ENCODE measurements at regions not wholly inside any gene's neighbourhood (a gene's known extent, or its start where the extent isn't known, plus 50 kb on each side); places are given as distances from the start of the nearest gene placed in this dataset.
"Not testable (repeated sequence)": the region's sequence is repeated elsewhere in the genome, so short reads cannot be mapped to it uniquely, and the experiment has no call there.

DNA sequence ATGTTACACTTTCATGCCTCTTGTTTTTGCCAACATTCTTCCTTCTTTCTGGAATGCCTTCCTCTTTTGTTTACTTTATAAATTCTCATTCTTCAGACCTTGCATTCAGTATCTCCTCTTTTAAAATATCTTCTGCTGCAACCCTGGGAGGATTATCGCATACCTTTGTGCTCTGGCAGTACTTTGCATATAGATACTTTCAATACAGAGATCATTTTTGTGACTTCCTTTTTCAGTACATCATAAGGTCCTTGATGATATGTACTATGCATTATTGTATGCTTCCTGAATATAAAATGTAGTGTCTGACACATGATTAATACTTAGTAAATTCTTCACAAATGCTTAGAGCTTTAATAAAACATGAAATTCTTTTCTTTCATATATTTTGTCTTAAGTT, 538.7 kb downstream of the TRIB2 start:
- H3K27ac ChIP-seq = no peak overlapping the region
- H3K27me3 ChIP-seq = no peaks in the 10 kb centered on the region
- TF ChIP-seq, protein P1, sequence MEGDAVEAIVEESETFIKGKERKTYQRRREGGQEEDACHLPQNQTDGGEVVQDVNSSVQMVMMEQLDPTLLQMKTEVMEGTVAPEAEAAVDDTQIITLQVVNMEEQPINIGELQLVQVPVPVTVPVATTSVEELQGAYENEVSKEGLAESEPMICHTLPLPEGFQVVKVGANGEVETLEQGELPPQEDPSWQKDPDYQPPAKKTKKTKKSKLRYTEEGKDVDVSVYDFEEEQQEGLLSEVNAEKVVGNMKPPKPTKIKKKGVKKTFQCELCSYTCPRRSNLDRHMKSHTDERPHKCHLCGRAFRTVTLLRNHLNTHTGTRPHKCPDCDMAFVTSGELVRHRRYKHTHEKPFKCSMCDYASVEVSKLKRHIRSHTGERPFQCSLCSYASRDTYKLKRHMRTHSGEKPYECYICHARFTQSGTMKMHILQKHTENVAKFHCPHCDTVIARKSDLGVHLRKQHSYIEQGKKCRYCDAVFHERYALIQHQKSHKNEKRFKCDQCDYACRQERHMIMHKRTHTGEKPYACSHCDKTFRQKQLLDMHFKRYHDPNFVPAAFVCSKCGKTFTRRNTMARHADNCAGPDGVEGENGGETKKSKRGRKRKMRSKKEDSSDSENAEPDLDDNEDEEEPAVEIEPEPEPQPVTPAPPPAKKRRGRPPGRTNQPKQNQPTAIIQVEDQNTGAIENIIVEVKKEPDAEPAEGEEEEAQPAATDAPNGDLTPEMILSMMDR (IDR thresholded peaks at IDR 0.05) = no peak
- TF ChIP-seq POLR2A (IDR thresholded peaks at IDR 0.05) = no peak
- DNase-seq = no peak
- H3K4me3 ChIP-seq = no peak overlapping the region
- no peaks in the 10 kb centered on the region for H3K36me3 ChIP-seq
- no peaks in the 10 kb centered on the region for H3K4me1 ChIP-seq
- no peaks in the 10 kb centered on the region for H3K9me3 ChIP-seq

DNA sequence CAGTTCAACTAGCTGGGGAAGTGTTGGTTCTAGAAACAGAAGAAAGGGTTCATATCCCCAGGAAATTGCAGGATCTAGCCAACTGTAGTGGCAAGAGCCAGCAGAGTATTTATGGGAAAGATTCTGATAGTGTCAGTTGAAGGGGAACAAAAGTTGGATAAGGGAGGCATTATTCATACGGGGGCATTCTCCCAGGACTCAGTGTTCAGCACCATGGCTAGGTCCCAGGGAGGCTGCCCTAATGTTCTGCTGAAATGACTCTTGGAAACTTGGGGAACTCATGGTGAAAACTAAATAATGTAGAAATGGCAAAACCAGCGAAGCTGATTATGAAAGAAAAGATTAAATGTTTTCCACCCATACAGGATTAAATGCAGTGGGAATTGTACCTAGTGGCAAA, 543.7 kb downstream of the TRIB2 start:
- DNase-seq = no peak
- Histone ChIP-seq H3K27me3 (no peaks in the 10 kb centered on the region), H3K4me3 (no peak overlapping the region), H3K9me3 (no peaks in the 10 kb centered on the region), H3K36me3 (no peaks in the 10 kb centered on the region), H3K4me1 (no peaks in the 10 kb centered on the region), H3K27ac (no peak overlapping the region)
- TF ChIP-seq POLR2A (IDR thresholded peaks at IDR 0.05) = no peak
- TF ChIP-seq, protein P1 (IDR thresholded peaks at IDR 0.05) = no peak

DNA sequence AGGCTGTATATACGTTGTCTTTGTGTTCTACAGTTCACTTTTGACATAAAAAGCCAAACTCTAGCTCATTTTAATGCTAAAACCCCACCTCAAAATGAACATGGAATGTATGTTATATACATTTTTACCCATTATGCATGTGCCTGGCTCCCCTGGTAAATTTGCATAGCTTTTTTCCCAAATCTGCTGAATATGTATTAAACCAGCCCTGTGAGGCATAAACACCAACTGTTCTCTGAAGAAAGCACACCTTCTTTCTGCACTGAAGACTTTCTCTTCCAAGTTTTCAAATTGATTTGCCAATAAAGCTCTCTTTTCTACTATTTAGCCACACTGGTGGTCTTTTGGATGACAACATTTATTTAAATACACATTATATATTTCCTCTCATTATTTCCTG, 549.4 kb downstream of the TRIB2 start:
- H3K4me3 ChIP-seq = no peak overlapping the region
- no peak for DNase-seq

DNA sequence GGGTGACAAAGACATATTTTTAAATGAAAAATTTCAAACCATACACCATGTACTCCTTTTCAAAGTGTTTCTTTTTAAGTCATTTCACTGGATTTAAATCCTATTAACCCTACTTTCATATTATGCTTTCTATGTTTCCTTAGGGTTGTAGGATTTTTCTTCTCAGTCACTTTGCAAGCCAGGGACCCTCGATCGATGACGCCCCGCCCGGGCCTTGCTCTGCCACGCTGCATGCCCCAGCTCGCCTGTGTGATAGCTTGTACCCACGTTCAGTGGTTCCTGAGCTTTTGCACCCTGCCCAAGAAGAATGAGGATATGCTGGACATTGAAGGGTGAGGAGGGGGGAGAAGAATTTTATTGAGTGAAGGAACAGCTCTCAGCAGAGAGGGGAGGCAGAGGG, 568.0 kb downstream of the TRIB2 start:
- H3K27me3 ChIP-seq = no peaks in the 10 kb centered on the region
- DNase-seq = no peak
- no peak overlapping the region for H3K27ac ChIP-seq
- H3K4me3 ChIP-seq = no peak overlapping the region
- H3K4me1 ChIP-seq = no peaks in the 10 kb centered on the region
- no peaks in the 10 kb centered on the region for H3K36me3 ChIP-seq
- H3K9me3 ChIP-seq = peaks cover 0 to 2% (median 0%) of the 10 kb centered on the region in 4 donors
- TF ChIP-seq, protein P1 (IDR thresholded peaks at IDR 0.05) = no peak
- TF ChIP-seq POLR2A (IDR thresholded peaks at IDR 0.05) = no peak

More for the DNA sequence above, 549.4 kb downstream of the TRIB2 start:
- Histone ChIP-seq H3K9me3 (no peaks in the 10 kb centered on the region), H3K27ac (no peak overlapping the region), H3K27me3 (no peaks in the 10 kb centered on the region), H3K36me3 (no peaks in the 10 kb centered on the region), H3K4me1 (no peaks in the 10 kb centered on the region)
- TF ChIP-seq, protein P1 (IDR thresholded peaks at IDR 0.05) = no peak
- no peak for TF ChIP-seq POLR2A (IDR thresholded peaks at IDR 0.05)

DNA sequence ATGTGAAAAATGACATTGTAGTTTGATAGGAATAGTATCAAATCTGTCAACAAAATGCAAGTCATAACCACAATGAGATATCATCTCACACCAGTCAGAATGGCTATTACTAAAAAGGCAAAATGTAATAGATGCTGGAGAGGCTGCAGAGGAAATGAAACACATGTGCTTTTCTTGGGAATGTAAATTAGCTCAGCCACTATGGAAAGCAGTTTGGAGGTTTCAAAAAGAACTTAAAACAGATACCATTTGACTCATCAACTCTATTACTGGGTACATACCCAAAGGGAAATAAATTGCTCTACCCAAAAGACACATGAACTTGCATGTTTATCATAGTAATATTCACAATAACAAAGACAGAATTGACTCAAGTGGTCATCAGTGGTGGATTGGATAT, 572.6 kb downstream of the TRIB2 start:
- Histone ChIP-seq H3K4me1 (no peaks in the 10 kb centered on the region), H3K27me3 (no peaks in the 10 kb centered on the region), H3K4me3 (no peak overlapping the region), H3K9me3 (peaks cover 0 to 2% (median 0%) of the 10 kb centered on the region in 4 donors), H3K27ac (no peak overlapping the region), H3K36me3 (no peaks in the 10 kb centered on the region)
- TF ChIP-seq, protein P1 (IDR thresholded peaks at IDR 0.05) = no peak
- TF ChIP-seq POLR2A (IDR thresholded peaks at IDR 0.05) = no peak
- no peak for DNase-seq

DNA sequence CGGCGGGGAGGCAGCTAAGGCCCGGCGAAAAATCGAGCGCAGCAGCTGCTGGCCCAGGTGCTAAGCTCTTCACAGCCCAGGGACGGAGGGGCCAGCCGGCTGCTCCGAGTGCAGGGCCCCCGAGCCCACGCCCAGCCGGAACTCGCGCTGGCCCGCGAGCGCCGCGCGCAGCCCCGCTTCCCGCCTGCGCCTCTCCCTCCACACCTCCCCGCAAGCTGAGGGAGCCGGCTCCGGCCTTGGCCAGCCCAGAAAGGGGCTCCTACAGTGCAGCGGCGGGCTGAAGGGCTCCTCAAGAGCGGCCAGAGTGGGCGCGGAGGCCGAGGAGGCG, 591.7 kb downstream of the TRIB2 start:
- not testable (repeated sequence) for H3K27ac ChIP-seq, H3K36me3 ChIP-seq, DNase-seq, H3K27me3 ChIP-seq, H3K4me3 ChIP-seq, H3K4me1 ChIP-seq, H3K9me3 ChIP-seq

All from Peyer's patch (tissue), 4 donors.